ENCODE measurements at regions not wholly inside any gene's neighbourhood (a gene's known extent, or its start where the extent isn't known, plus 50 kb on each side); places are given as distances from the start of the nearest gene placed in this dataset.

GRCh38 chr3:117479095-117479494 lies 769.5 kb downstream of the TUSC7 start:
- TF ChIP-seq, protein P1, sequence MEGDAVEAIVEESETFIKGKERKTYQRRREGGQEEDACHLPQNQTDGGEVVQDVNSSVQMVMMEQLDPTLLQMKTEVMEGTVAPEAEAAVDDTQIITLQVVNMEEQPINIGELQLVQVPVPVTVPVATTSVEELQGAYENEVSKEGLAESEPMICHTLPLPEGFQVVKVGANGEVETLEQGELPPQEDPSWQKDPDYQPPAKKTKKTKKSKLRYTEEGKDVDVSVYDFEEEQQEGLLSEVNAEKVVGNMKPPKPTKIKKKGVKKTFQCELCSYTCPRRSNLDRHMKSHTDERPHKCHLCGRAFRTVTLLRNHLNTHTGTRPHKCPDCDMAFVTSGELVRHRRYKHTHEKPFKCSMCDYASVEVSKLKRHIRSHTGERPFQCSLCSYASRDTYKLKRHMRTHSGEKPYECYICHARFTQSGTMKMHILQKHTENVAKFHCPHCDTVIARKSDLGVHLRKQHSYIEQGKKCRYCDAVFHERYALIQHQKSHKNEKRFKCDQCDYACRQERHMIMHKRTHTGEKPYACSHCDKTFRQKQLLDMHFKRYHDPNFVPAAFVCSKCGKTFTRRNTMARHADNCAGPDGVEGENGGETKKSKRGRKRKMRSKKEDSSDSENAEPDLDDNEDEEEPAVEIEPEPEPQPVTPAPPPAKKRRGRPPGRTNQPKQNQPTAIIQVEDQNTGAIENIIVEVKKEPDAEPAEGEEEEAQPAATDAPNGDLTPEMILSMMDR (conservative IDR thresholded peaks at IDR 0.05): no peak
- TF ChIP-seq EZH2 (IDR thresholded peaks at IDR 0.05; ENCODE audit: low read depth): no peak

Measured in PC-9 (cell line).